HG03039 (cell line): ENCODE measurements at regions not wholly inside any gene's neighbourhood (a gene's known extent, or its start where the extent isn't known, plus 50 kb on each side); places are given as distances from the start of the nearest gene placed in this dataset.

ENCODE experiments used
- ATAC-seq: cut with Tn5 transposase; IDR thresholded peaks from one replicate; pipeline ENCODE4 v1.9.1; 2021; ENCODE audit warnings: mild to moderate bottlenecking, moderate library complexity; ENCODE audit not compliant: unreplicated experiment

- ATAC-seq = no peak
Measured at GRCh38 chr13:76153239-76153638, 517.1 kb downstream of the LMO7 start.

GRCh38 chr13:76148926-76149325 is 512.8 kb downstream of the LMO7 start:
- ATAC-seq = no peak

- ATAC-seq = no peak
Measured at GRCh38 chr13:76148374-76148773, 512.2 kb downstream of the LMO7 start.

- ATAC-seq = no peak
Measured at GRCh38 chr13:76132532-76132931, 496.4 kb downstream of the LMO7 start.

GRCh38 chr13:76131551-76131950 is 495.4 kb downstream of the LMO7 start:
- ATAC-seq = no peak

- no peak for ATAC-seq
Measured at GRCh38 chr13:76129305-76130000, 493.3 kb downstream of the LMO7 start.

GRCh38 chr13:76127922-76128321 is 491.8 kb downstream of the LMO7 start:
- ATAC-seq = no peak

- no peak for ATAC-seq
Measured at GRCh38 chr13:76123548-76123947, 487.4 kb downstream of the LMO7 start.

- no peak for ATAC-seq
Measured at GRCh38 chr13:76116751-76117360, 480.7 kb downstream of the LMO7 start.

GRCh38 chr13:76106763-76107162 is 470.6 kb downstream of the LMO7 start:
- no peak for ATAC-seq

- ATAC-seq = no peak
Measured at GRCh38 chr13:76094645-76095044, 458.5 kb downstream of the LMO7 start.

GRCh38 chr13:76091076-76091475 is 454.9 kb downstream of the LMO7 start:
- no peak for ATAC-seq

GRCh38 chr13:76086729-76087128 is 450.6 kb downstream of the LMO7 start:
- ATAC-seq = no peak

- ATAC-seq = no peak
Measured at GRCh38 chr13:76067850-76068249, 431.7 kb downstream of the LMO7 start.

- ATAC-seq = no peak
Measured at GRCh38 chr13:76053181-76053580, 417.1 kb downstream of the LMO7 start.

- no peak for ATAC-seq
Measured at GRCh38 chr13:76049376-76049746, 413.2 kb downstream of the LMO7 start.

GRCh38 chr13:76048675-76049375 is 412.7 kb downstream of the LMO7 start:
- ATAC-seq = no peak

GRCh38 chr13:76048131-76048530 is 412.0 kb downstream of the LMO7 start:
- no peak for ATAC-seq

- ATAC-seq = no peak
Measured at GRCh38 chr13:76043874-76044273, 407.7 kb downstream of the LMO7 start.

GRCh38 chr13:76038920-76039716 is 403.0 kb downstream of the LMO7 start:
- ATAC-seq = no peak

GRCh38 chr13:76036176-76036575 is 400.0 kb downstream of the LMO7 start:
- no peak for ATAC-seq
